ENCODE measurements at regions not wholly inside any gene's neighbourhood (a gene's known extent, or its start where the extent isn't known, plus 50 kb on each side); places are given as distances from the start of the nearest gene placed in this dataset.

DNA sequence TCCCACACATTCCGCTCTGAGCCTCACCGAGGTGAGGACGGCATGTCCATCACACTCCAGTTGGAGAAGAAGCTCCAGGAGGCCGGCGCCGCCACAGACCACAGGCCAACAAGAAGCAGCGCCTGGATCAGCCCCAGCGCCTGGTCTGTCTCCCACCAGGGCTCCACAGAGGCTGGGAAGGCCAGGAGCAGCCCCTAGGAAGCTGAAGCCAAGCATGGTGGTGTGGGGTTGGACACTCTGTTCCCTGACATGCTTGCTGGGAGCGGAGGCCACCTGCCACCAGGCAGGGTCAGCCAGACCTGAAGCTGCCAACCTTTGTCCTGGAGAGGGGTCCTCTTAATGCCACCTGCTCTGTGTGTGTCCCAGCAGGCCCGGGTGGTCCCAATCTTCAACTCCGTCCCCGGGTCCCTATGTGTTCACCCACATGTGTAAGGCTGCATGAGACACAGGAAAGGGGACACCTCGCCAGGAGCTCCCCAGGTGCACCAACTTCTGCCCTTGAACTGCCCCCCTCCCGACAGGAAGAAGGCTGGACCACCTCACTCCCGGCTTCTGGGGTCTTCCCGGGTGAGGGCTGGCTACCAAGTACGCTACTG lies 140.1 kb upstream of the PPP1R26 start:
- TF ChIP-seq, protein P1, sequence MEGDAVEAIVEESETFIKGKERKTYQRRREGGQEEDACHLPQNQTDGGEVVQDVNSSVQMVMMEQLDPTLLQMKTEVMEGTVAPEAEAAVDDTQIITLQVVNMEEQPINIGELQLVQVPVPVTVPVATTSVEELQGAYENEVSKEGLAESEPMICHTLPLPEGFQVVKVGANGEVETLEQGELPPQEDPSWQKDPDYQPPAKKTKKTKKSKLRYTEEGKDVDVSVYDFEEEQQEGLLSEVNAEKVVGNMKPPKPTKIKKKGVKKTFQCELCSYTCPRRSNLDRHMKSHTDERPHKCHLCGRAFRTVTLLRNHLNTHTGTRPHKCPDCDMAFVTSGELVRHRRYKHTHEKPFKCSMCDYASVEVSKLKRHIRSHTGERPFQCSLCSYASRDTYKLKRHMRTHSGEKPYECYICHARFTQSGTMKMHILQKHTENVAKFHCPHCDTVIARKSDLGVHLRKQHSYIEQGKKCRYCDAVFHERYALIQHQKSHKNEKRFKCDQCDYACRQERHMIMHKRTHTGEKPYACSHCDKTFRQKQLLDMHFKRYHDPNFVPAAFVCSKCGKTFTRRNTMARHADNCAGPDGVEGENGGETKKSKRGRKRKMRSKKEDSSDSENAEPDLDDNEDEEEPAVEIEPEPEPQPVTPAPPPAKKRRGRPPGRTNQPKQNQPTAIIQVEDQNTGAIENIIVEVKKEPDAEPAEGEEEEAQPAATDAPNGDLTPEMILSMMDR (IDR thresholded peaks at IDR 0.05; ENCODE audit: insufficient read depth, low read depth, low read length): no peak
- POLR2A ChIA-PET: no interaction called here
- no peaks in the 10 kb centered on the region for H3K36me3 ChIP-seq (ENCODE audit: control insufficient read depth, insufficient read depth, low read length)
- CTCF ChIA-PET: interaction anchor here (1.4 kb wide), 1 partner anchor 253 kb away, joined by 5 read pairs; no protein-coding TSS in a partner anchor
- no peak overlapping the region for H3K4me3 ChIP-seq (ENCODE audit: low read depth, low read length)
- H3K27me3 ChIP-seq (ENCODE audit: control insufficient read depth, insufficient read depth, low read length): no peaks in the 10 kb centered on the region
- DNase-seq (ENCODE audit: low read depth): no peak

DNA sequence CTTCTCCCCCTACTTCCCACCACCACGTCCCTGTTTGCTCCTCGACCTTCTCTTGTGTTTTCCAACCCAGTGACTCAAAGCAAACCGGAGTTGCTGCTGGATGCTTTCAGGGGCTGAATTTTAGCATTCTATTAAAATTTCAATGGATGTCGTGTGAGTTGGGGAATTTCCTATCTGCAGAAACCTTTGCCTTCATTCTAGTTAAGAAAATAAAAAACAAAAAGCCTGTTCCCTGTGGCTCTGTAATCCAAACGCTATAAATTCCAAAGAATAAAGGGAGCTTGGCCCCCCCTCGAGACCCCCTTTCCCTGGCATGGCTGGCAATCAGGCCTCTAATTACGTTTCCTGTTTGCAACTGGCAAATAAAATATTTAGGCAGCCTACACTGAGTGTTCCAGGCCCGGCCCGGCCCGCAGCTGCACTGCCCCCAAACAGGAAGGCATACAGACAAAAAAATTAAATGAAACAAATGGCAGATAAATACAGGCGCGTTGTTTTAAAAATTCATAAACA lies 139.4 kb upstream of the PPP1R26 start:
- no peak for DNase-seq (ENCODE audit: low read depth)

DNA sequence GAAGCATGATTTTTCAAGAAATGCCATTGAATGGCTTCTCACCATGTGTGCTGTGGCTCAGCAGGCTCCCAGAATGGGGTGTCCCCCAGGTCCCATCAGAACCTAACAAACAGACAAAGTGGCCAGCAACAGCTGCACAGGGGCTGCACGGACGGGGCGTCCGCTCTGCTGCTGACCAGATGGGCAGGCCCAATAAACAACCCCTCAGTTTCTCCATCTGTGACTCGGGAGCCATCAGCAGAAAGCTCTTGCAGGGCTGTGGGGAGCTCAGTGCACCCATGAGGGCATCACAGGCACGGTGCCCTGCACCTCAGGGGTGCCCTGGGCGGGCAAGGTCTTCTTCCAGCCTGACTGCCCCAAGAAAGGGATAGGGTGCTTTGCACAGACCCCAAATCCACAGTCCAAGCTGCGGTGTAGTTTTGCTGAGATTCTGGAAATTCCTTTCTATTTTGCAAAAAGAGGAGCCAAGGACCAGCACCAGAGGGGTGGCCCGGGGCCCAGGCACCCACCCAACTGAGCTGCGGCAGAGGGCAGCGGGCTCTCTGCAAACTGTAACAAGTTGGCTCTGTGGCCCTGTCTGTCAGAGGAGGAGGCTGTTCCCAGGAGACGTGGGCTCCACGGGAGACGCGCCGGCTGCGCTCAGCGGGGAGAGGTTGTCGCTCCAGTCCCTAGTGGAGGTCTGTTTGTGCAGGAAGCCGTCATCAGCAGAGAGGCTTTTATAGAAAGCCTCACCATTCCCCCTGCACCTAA lies 138.7 kb upstream of the PPP1R26 start:
- H3K4me3 ChIP-seq (ENCODE audit: low read depth, low read length): no peak overlapping the region
- ChIA-PET CTCF (no interaction called here), POLR2A (no interaction called here)
- no peak for DNase-seq (ENCODE audit: low read depth)
- H3K27me3 ChIP-seq (ENCODE audit: control insufficient read depth, insufficient read depth, low read length): no peaks in the 10 kb centered on the region
- TF ChIP-seq, protein P1 (IDR thresholded peaks at IDR 0.05; ENCODE audit: insufficient read depth, low read depth, low read length): no peak
- H3K36me3 ChIP-seq (ENCODE audit: control insufficient read depth, insufficient read depth, low read length): no peaks in the 10 kb centered on the region

More for the DNA sequence above, 139.4 kb upstream of the PPP1R26 start:
- ChIA-PET POLR2A (no interaction called here), CTCF (interaction anchor here (1.4 kb wide), 1 partner anchor 254 kb away, joined by 5 read pairs; no protein-coding TSS in a partner anchor)
- no peaks in the 10 kb centered on the region for H3K27me3 ChIP-seq (ENCODE audit: control insufficient read depth, insufficient read depth, low read length)
- no peak overlapping the region for H3K4me3 ChIP-seq (ENCODE audit: low read depth, low read length)
- no peaks in the 10 kb centered on the region for H3K36me3 ChIP-seq (ENCODE audit: control insufficient read depth, insufficient read depth, low read length)
- TF ChIP-seq, protein P1 (IDR thresholded peaks at IDR 0.05; ENCODE audit: insufficient read depth, low read depth, low read length): no peak

DNA sequence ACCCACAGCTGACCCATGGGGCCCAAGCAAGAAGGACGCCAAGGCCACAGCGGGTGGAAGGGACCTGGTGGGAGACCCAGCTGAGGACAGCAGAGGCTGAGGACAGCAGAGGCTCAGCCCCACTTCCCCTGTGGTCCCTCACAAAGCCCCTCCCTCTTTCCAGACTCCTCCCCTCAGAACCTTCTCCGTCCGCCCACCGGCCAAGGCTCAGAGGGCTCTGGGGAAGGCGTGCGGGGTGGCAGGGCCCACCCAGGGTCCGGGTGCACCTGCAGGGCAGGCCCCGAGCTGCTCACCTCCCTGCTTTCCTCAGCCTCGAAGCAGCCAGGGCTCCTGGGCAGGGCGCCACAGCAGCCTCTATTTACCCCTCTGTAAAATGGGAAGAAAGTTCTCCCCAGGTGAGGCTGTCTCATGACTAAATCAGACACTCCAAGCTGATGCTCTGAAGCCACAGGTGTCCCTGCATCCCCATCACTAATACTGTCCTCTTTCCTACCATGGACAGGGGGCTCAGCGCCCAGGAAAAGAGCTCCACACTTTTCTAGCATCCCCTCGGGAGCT lies 137.9 kb upstream of the PPP1R26 start:
- CTCF ChIA-PET: interaction anchor here (0.6 kb wide), 1 partner anchor 85 kb away, joined by 4 read pairs; no protein-coding TSS in a partner anchor
- Histone ChIP-seq H3K27me3 (ENCODE audit: control insufficient read depth, insufficient read depth, low read length) (no peaks in the 10 kb centered on the region), H3K4me3 (ENCODE audit: low read depth, low read length) (no peak overlapping the region), H3K36me3 (ENCODE audit: control insufficient read depth, insufficient read depth, low read length) (no peaks in the 10 kb centered on the region)
- no peak for DNase-seq (ENCODE audit: low read depth)
- TF ChIP-seq, protein P1 (IDR thresholded peaks at IDR 0.05; ENCODE audit: insufficient read depth, low read depth, low read length): no peak
- POLR2A ChIA-PET: no interaction called here
